CMK (cell line): ENCODE measurements at regions not wholly inside any gene's neighbourhood (a gene's known extent, or its start where the extent isn't known, plus 50 kb on each side); places are given as distances from the start of the nearest gene placed in this dataset.
"Not testable (repeated sequence)": the region's sequence is repeated elsewhere in the genome, so short reads cannot be mapped to it uniquely, and the experiment has no call there.

Source experiments
- DNase-seq: peaks from one replicate; pipeline ENCODE4 v3.0.0-alpha.2; 2010; ENCODE audit warnings: low read depth

GRCh38 chr22:48721395-48721669 lies 1106.3 kb downstream of the BRD1 start:
- no peak for DNase-seq

DNA sequence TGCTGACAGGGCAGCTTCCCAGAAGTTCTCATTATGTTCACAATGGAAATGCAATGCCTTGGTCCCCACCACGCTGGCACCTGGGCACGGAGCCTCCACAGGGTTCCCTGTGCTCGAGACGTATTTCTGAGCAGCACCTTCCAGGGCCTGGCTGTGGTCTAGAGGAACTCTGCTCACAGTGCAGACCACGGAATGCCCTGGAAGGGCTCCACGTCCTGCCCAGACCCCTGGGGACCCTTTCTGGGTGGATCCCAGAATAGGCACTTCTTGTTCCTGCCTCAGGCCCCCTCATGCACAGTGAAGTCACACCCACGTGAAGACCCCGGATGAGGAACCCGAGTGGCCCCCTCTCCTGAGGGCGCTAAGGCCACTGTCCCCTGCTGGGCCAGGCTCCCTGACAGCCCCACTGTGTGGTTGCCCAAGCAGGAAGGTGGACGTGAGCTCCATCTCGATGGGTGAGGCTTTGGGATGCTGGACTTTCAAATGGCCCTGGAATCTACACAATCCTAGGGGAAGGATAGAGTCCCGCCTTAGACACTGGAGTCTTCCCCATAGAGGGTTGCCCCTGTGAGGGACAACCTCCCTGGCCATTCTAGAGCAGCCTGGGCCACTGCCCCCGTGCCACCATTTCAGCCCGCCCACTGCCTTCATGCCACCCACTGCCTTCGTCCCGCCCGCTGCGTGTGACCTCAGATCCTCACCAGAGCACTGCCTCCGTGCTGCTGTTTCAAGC lies 1106.8 kb downstream of the BRD1 start:
- DNase-seq = no peak

DNA sequence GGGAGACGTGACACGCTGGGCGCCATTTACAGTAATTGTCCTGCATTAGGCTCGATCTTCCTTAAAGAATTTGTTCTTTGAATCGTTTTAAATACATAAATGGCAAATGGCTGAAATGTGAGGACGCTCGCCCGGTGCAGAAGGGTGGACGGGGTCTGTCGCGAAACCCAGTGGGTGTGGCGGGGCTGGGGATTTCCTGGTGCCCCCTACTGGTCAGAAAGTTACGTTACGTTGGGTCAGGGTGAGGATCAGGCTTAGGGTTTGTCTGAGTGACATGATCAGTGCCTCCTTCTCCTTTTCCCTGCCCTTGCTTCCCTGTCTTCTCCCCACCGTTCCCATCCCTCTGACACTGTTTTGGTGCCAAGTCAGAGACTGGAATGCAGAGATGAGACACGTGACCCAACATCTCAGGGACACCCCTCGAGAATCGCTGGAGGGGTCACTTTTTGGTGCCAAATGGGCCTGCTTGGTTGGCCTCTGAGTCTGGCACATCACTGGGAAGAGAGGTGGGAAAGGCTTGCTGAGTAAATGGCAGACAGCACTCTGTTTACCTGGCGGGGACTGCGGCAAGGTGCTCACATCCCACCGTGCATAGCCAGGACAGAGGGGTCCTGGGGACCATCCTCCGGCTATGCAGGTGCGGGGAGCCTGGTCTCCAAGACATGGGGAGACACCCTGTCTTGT lies 1107.6 kb downstream of the BRD1 start:
- no peak for DNase-seq

GRCh38 chr22:48718818-48719500 lies 1108.7 kb downstream of the BRD1 start:
- DNase-seq = no peak

DNA sequence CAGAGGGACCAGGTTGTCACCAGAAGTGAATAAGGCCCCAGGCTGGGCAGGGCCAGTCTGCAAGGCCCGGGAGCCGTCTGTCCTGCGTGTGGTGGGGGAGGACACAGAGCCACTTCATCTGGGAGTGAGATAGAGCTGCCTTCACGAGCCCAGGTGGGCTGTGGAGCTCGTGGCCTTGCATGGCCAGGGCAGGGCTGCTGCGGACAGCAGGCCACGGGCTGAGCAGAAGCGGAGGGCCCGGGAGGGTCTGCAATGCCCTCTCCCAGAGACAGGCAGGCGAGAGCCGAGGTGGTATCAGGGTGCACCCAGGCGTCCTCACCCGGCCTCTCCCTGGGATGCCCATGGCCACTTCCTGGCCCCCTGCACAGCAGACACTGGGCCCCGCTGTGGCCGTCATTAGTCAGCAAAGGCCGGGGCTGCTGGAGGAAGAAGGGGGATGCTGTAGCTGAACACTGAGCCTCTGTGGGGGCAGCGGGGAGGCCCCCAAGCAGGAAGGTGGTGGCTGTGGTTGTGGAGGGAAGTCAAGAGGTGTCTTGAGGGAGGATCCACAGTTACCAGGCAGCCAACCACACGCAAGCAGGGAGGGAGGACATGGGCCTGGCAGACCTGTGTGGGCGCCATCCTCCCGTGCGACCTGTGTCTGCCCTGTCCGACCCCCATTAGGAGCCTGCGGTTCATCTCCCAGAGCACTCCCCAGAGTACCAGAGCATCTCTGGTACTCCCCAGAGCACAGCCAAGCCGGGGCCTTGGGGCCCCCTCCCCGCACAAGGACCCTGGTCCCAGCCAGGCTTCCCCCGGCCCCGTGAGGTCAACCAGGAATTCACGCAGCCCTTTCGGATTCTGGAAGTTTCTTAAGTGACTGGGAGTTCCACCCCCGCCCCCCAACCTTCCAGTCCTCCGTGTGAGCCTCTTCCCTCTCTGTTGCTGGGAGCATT lies 1109.5 kb downstream of the BRD1 start:
- no peak for DNase-seq

DNA sequence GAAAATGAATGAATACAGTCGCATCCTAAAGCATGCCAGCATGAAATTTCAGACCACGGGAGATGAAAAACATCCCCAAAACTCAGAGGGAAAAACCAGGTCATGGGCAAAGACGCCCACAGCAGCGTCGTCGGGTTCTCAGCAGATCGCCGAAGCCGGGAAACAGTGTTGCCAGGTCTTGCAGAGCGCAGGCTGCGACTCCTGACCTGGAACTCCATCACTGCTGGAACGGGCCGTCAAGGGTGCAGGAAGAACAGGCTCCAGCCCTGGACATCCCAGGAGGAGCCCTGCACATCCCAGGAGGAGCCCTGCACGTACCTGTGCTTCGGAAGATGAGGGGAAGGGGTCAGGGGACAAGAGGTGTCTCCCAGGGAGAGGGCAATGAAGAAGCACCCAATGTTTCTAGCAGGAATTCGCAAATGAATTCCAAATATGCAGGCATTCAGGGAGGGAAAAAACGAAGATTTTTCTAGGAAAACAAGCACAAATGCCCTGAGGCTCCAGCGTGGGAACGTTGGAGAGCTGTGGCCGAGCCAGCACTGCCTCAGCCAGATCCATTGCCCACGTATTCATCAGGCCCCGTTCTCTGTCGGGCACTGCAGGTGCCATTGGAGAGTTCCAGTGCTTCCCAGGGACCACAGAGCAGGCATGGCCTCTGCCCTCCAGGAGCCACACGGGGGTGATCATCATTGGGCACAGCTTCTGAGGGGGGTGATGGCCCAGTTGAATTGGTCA lies 1110.4 kb downstream of the BRD1 start:
- DNase-seq = no peak

GRCh38 chr22:48716154-48716553 lies 1111.5 kb downstream of the BRD1 start:
- DNase-seq = not testable (repeated sequence)

GRCh38 chr22:48715511-48715910 lies 1112.2 kb downstream of the BRD1 start:
- DNase-seq = no peak

GRCh38 chr22:48714231-48714630 lies 1113.4 kb downstream of the BRD1 start:
- DNase-seq = no peak

DNA sequence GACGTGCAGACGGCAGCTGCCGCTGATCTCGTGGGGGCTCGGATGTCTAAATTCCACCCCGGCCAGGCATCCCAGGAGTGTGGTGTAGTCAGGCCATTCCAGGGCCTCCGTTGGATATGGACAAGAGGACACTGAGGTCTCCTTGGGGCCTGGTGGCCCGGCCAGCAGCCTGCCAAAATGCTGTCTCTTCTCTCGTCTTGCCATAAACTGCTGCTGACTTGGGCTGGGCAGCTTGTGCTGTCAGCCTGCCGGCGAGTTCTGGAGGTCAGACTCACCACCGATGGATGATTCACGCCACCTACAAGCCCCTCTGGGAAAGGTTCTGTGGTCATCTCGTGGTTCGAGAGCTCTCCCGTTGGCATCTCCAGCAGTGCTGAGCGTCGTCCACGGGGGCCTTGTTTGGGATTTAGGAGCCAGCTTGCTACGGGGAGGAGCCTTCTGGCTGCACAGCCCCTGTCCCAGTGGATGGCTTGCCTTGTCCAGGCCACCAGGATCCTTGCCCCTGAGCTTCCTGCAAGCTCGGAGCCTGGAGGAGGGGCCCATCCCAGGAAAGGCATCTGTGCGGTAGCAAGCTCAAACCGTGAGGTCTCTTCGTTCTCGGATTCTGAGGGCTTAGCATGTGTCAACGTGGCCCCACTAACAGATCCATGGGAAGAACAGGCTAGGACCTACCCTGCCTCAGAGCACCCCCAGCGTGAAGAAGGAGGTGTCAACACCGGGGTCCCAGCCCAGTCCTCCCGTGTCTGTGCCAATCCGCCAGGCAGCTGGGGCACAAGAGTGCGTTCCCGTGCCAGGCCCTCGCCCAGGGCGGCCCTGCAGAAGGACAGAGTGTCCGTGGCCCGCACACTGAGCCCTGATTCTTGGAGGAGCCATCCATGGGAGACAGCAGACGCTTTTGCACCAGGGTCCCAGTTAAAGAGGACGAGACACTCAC lies 1114.1 kb downstream of the BRD1 start:
- no peak for DNase-seq

GRCh38 chr22:48712558-48713271 lies 1115.0 kb downstream of the BRD1 start:
- no peak for DNase-seq

DNA sequence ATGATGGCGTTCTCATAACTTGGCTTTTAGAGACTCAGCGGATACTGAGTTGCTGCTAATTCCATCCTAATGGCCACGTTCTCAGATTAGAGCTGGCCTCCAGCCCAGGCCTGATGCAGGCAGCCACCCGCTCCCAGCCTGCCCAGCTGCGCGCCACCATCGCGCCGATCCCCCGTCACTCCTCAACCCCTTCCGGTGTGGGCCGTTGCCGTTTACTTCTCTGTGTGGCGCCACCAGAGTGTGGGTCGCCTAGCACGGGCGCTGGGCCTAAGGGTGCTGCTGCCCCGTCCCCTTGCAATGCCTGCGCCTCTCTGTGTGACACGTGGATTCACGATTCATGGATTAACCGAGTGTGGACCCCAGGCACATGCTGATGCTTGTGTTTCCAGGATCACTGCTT lies 1116.0 kb downstream of the BRD1 start:
- DNase-seq = no peak

DNA sequence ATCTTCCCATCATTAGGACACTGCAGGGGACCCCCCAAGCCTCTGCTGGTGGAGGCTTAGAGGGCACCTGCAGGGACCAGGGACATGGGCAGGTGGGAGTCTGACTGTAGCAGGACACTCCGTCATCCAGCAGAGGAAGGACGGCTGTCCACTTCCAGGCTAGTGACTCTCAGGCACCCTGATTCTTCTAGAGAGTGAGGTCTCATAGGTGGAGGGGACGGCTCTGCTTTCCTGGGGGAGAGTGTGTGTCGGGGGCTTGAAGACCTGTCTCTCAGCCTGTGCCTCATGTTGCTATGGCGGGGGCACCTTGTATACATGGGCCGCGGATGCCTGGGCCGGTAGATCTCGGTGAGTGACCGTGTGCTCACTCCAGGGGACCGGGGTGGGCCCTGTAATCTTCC lies 1116.6 kb downstream of the BRD1 start:
- no peak for DNase-seq

DNA sequence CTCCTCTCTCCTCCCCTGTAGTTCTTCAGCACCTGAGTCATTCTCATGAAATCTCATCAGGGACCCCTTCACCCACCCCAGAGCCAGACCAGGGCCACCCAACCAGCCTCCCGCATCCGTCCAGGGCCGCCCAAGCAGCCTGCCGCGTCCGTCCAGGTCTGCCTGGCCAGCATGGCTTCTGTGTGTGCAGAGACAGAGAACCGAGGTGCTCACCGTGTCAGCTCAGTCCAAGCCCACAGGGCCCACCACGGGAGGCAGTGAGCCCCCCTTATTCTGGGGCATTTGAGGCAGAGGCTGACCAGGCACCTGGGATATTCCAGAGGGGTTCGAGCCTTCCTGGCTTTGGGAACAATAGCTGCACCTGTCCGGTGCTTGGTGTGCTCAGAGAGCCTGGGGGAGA lies 1117.3 kb downstream of the BRD1 start:
- DNase-seq = no peak

DNA sequence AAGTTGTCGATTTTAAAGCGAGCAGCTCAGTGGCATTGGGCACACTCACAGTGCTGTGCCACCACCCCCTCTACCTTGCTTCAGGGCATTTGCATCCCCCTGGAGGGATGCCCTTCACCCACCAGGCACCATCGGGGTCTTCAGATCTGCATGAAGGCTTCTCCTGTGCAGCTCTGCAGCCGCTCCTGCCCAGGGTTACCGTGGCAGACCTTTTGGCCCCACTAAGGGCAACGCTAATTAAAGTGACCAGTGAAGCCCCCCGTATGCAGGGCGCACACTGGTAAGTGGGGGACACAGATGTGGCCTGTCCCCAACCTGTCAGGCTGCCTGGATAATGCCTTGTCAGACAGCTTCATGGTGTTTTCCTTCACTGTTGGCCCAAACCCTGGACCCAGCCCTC lies 1117.7 kb downstream of the BRD1 start:
- no peak for DNase-seq

DNA sequence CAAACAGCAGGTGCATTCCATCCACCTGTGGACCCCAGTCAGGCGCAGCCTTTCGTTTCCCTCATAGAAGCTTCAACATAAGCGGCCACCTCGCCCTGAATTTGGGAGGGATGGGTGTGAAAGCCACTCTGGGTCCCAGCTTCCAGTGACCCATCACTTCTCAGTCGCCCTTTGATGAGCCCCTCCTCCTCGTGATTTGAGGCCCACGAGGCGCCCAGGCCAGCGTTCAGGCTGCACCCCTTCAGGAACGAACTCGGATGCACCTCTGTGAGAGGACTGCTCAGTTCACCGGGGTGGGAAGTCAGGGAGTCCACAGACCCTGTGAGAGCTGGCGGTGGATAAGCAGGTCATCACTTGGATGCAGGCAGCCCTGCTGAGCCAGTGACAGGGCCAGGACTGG lies 1118.2 kb downstream of the BRD1 start:
- no peak for DNase-seq

DNA sequence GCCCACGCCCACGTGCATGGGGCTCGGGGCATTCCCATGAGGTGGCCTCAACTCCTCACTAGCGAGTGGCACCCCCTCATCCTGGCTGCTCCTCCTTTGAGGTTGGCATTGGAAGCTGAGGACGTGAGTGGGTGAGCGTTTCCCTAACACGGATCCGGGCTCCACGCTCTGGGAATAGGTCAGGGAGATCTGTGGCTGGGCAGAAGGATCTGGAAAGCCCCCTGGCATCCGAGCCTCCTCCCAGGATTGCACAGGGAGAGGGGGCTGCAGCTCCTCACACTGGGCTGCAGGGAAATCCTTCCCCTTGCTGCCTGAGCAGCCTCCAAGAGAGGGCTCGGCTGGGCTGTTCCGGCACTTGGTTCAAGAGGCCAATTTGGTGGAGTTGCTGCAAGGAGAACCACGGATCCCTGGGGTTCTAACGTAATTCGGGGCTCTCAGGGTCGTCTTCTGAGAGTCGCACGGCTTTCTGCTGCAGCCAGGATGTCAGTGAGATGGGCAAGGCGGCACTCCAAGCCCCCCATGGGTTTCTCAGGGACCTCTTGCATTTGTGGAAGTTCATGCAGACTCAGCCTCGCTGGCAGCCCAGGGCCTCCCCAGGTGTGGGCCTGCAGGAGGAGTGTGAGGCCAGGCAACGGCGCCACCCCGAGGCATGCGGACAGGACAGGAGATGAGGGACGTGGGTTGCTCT lies 1119.0 kb downstream of the BRD1 start:
- DNase-seq = no peak

- DNase-seq = no peak
Observed at GRCh38 chr22:48707763-48708557, 1119.7 kb downstream of the BRD1 start.
